HL-60/S4 treated with retinoic acid at 250 ng/mL for 4 days and 3 days (cell line): ENCODE measurements at regions not wholly inside any gene's neighbourhood (a gene's known extent, or its start where the extent isn't known, plus 50 kb on each side); places are given as distances from the start of the nearest gene placed in this dataset.
"Not testable (repeated sequence)": the region's sequence is repeated elsewhere in the genome, so short reads cannot be mapped to it uniquely, and the experiment has no call there.

Experiments
- in situ Hi-C: fragments of 300-500 bp; cut with MboI; formaldehyde crosslinking; loops from 2 replicates; pipeline ENCODE4 v1.7.0; 2022; ENCODE audit warnings: low sequenced_read_pairs

- in situ Hi-C loops: no loop called here
Observed at GRCh38 chr5:96177303-96177869, 215.7 kb upstream of the ELL2 start.

GRCh38 chr5:96176022-96176421 is 214.4 kb upstream of the ELL2 start:
- in situ Hi-C loops: no loop called here

GRCh38 chr5:96175090-96175489 is 213.4 kb upstream of the ELL2 start:
- in situ Hi-C loops: no loop called here

- in situ Hi-C loops: no loop called here
Observed at GRCh38 chr5:96173366-96173765, 211.7 kb upstream of the ELL2 start.

- in situ Hi-C loops: no loop called here
Observed at GRCh38 chr5:96172436-96172835, 210.8 kb upstream of the ELL2 start.

GRCh38 chr5:96171973-96172372 is 210.3 kb upstream of the ELL2 start:
- in situ Hi-C loops: not testable (repeated sequence)

- in situ Hi-C loops: not testable (repeated sequence)
Observed at GRCh38 chr5:96170481-96171125, 209.0 kb upstream of the ELL2 start.

- in situ Hi-C loops: not testable (repeated sequence)
Observed at GRCh38 chr5:96168833-96169232, 207.2 kb upstream of the ELL2 start.

GRCh38 chr5:96159043-96159442 is 197.4 kb upstream of the ELL2 start:
- in situ Hi-C loops: no loop called here

- in situ Hi-C loops: no loop called here
Observed at GRCh38 chr5:96157841-96158291, 196.2 kb upstream of the ELL2 start.

- in situ Hi-C loops: no loop called here
Observed at GRCh38 chr5:96157077-96157780, 195.6 kb upstream of the ELL2 start.

- in situ Hi-C loops: no loop called here
Observed at GRCh38 chr5:96155147-96155546, 193.5 kb upstream of the ELL2 start.

GRCh38 chr5:96151891-96152290 is 190.2 kb upstream of the ELL2 start:
- in situ Hi-C loops: no loop called here

- in situ Hi-C loops: no loop called here
Observed at GRCh38 chr5:96150007-96150406, 188.4 kb upstream of the ELL2 start.

GRCh38 chr5:96149546-96149945 is 187.9 kb upstream of the ELL2 start:
- in situ Hi-C loops: no loop called here

- in situ Hi-C loops: no loop called here
Observed at GRCh38 chr5:96149021-96149420, 187.4 kb upstream of the ELL2 start.

GRCh38 chr5:96148376-96148775 is 186.7 kb upstream of the ELL2 start:
- in situ Hi-C loops: no loop called here

GRCh38 chr5:96147866-96148265 is 186.2 kb upstream of the ELL2 start:
- in situ Hi-C loops: no loop called here

GRCh38 chr5:96146675-96147074 is 185.0 kb upstream of the ELL2 start:
- in situ Hi-C loops: no loop called here

GRCh38 chr5:96144289-96144688 is 182.6 kb upstream of the ELL2 start:
- in situ Hi-C loops: no loop called here

- in situ Hi-C loops: no loop called here
Observed at GRCh38 chr5:96143450-96143849, 181.8 kb upstream of the ELL2 start.

GRCh38 chr5:96142786-96143434 is 181.3 kb upstream of the ELL2 start:
- in situ Hi-C loops: no loop called here
